ENCODE measurements at regions not wholly inside any gene's neighbourhood (a gene's known extent, or its start where the extent isn't known, plus 50 kb on each side); places are given as distances from the start of the nearest gene placed in this dataset.

GRCh38 chr3:25973122-25973521 lies 183.2 kb downstream of the OXSM start:
- ChIA-PET POLR2A (ENCODE audit: low non-redundant PET) (no interaction called here), CTCF (no interaction called here)
- no peak overlapping the region for H3K27ac ChIP-seq
- TF ChIP-seq, protein P1, sequence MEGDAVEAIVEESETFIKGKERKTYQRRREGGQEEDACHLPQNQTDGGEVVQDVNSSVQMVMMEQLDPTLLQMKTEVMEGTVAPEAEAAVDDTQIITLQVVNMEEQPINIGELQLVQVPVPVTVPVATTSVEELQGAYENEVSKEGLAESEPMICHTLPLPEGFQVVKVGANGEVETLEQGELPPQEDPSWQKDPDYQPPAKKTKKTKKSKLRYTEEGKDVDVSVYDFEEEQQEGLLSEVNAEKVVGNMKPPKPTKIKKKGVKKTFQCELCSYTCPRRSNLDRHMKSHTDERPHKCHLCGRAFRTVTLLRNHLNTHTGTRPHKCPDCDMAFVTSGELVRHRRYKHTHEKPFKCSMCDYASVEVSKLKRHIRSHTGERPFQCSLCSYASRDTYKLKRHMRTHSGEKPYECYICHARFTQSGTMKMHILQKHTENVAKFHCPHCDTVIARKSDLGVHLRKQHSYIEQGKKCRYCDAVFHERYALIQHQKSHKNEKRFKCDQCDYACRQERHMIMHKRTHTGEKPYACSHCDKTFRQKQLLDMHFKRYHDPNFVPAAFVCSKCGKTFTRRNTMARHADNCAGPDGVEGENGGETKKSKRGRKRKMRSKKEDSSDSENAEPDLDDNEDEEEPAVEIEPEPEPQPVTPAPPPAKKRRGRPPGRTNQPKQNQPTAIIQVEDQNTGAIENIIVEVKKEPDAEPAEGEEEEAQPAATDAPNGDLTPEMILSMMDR (conservative IDR thresholded peaks at IDR 0.05; ENCODE audit: low read depth), result no peak
- DNase-seq (ENCODE audit: low spot score), result no peak

- no peak for DNase-seq (ENCODE audit: low spot score)
- TF ChIP-seq, protein P1 (conservative IDR thresholded peaks at IDR 0.05; ENCODE audit: low read depth), result no peak
- CTCF ChIA-PET, result no interaction called here
- POLR2A ChIA-PET (ENCODE audit: low non-redundant PET), result no interaction called here
- H3K27ac ChIP-seq, result no peak overlapping the region
Observed at GRCh38 chr3:25982756-25983155, 192.9 kb downstream of the OXSM start.

DNA sequence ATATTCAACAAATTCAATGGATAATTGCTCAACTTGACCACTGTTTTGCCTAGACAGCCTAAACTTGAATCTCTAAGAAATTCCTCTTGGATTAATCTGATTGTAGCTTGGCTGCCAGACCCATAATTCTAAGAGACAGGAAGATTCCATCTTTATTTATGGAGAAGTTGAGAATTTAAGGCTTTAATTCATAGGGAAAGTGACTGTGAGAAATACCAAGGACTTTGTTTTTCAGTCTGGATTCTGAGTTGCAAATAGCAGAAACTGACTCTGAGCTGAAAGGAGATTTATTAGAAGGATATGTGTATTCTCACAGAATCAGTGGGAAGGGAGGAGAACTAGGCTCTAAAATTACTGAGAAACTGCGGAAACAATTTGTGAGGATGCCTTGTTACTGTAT lies 195.7 kb downstream of the OXSM start:
- TF ChIP-seq, protein P1 (conservative IDR thresholded peaks at IDR 0.05; ENCODE audit: low read depth), result no peak
- CTCF ChIA-PET, result no interaction called here
- POLR2A ChIA-PET (ENCODE audit: low non-redundant PET), result no interaction called here
- no peak overlapping the region for H3K27ac ChIP-seq
- DNase-seq (ENCODE audit: low spot score), result no peak

- TF ChIP-seq, protein P1 (conservative IDR thresholded peaks at IDR 0.05; ENCODE audit: low read depth), result no peak
- no peak for DNase-seq (ENCODE audit: low spot score)
- ChIA-PET CTCF (no interaction called here), POLR2A (ENCODE audit: low non-redundant PET) (no interaction called here)
- H3K27ac ChIP-seq, result no peak overlapping the region
Observed at GRCh38 chr3:25992606-25993005, 202.7 kb downstream of the OXSM start.

DNA sequence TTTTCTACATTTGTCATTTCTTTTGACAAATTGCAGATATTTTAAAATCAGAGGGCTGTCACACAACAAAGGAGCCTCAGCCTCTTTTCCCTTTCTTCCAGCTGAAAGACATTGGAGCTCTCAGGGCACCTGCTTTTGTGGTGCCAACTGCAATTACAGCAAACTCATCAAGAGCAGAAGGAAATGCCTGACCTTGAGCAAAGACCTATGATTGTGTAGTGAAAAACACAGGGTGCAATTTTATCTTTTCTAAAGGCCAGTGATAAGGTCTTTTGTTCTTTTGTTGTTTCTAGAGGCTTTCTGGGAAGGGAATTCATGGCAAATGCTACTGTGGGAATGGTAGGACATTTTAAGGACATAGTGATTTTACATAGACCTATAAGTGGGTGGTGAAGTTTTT lies 214.3 kb downstream of the OXSM start:
- TF ChIP-seq, protein P1 (conservative IDR thresholded peaks at IDR 0.05; ENCODE audit: low read depth), result no peak
- no peak for DNase-seq (ENCODE audit: low spot score)
- POLR2A ChIA-PET (ENCODE audit: low non-redundant PET), result no interaction called here
- no peak overlapping the region for H3K27ac ChIP-seq
- CTCF ChIA-PET, result no interaction called here

- H3K27ac ChIP-seq, result no peak overlapping the region
- CTCF ChIA-PET, result interaction anchor here (0.6 kb wide), 1 partner anchor 572 kb away, joined by 3 read pairs; no protein-coding TSS in a partner anchor
- POLR2A ChIA-PET (ENCODE audit: low non-redundant PET), result no interaction called here
- TF ChIP-seq, protein P1 (conservative IDR thresholded peaks at IDR 0.05; ENCODE audit: low read depth), result no peak
- DNase-seq (ENCODE audit: low spot score), result no peak
Observed at GRCh38 chr3:26011276-26011675, 221.4 kb downstream of the OXSM start.

DNA sequence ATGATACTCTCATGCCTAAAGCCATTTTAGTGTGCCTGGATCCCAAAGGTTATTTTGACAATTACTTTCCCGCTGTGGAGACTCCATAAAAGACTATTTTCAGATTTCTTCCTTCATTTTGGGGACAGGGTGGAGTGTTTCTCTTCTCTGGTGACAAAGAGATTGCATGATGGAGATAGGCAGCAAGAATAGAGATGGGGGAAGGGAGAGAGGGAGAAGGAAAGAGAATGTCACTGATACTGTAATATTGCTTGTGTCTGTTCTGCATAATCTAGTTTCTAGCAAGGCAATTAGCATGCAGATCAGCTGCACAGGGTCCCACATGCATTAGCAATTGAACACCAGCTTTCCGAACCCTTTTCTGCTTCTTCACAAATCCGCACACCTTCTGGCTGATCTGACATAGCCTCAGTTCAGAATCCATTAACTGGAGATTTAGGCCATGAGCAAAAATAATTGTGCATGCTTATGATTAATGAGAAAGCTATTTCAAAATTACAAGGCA lies 222.4 kb downstream of the OXSM start:
- ChIA-PET CTCF (no interaction called here), POLR2A (ENCODE audit: low non-redundant PET) (no interaction called here)
- TF ChIP-seq, protein P1 (conservative IDR thresholded peaks at IDR 0.05; ENCODE audit: low read depth), result no peak
- DNase-seq (ENCODE audit: low spot score), result no peak
- no peak overlapping the region for H3K27ac ChIP-seq

Measured in RWPE1 (cell line).